GM21723 (cell line): ENCODE measurements at regions not wholly inside any gene's neighbourhood (a gene's known extent, or its start where the extent isn't known, plus 50 kb on each side); places are given as distances from the start of the nearest gene placed in this dataset.
"Not testable (repeated sequence)": the region's sequence is repeated elsewhere in the genome, so short reads cannot be mapped to it uniquely, and the experiment has no call there.

Experiments
- ATAC-seq: cut with Tn5 transposase; IDR thresholded peaks from one replicate; pipeline ENCODE4 v1.9.1; 2021; ENCODE audit warnings: mild to moderate bottlenecking, moderate library complexity; ENCODE audit not compliant: unreplicated experiment

DNA sequence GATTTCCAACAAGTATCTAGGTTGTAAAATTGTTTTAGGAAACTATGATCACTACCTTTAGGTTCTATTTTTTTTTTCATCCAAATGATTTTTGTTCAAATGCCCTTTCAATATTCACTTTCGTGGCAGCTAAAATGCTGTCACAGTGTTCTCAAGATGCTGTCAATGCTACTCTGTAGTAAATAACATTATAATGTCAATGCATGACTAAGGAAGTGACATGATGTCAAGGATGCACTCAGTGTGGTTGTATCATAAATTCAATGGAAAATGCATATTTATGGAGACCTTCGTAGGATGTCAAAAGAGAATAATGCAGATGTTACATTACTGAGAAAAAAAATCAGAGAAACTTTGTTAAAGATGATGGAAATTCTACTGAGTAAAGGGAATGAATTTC is 673.8 kb downstream of the ANKRD7 start:
- no peak for ATAC-seq

DNA sequence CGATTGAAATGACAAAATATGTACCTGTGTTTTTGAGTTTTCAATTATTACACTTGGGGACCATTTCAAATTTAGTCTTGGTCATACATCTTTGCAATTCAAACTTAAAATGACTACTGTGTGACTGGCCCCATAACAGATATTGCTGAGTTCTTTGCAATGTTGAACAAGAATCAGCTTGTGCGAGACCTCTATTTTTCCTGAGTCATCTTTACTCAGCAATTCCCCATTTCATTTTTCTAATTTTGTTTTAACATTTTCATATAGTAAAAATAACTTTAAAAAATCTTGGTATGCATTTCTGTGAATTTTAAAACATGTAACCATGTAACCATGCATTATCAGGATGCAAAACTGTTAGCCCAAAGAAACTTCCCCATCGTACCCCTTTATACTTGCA is 678.1 kb downstream of the ANKRD7 start:
- ATAC-seq: no peak

DNA sequence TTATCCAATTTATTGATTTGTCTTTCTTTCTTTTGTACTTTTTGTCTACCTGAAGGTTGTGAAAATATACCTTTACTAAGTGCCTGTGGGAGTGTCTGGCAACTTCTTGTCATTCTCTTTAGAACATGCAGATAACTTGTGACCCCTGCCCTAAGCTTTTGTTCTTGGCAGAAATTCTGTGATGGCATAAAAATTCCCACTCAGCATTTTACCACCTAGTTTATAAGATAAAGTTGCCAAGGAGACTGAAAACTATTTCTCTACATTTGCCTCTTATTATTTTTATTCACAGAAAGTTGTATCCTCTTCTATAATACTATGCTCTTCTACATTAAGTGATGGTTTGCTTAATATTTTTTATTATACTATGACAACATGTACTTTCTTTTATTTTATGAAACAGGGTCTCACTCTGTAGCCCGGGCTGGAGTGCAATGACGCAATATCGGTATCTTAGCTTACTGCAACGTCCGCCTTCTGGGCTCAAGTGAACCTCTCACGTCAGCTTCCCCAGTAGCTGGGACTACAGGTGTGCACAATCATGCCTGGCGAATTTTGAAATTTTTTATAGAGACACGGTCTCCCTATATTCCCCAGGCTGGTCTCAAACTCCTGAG is 683.5 kb downstream of the ANKRD7 start:
- ATAC-seq: no peak

DNA sequence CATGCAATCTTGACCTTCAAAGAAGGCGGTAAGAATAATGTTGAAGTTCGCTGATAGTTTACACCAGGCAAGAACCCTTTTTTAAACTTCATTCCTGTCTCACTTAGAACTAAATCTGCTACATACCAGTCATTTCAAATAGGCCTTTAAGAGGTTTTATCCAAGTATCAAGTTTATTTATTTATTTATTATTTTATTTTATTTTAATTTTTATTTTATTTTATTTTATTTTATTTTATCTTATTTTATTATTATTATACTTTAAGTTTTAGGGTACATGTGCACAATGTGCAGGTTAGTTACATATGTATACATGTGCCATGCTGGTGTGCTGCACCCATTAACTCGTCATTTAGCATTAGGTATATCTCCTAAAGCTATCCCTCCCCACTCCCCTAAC is 691.6 kb downstream of the ANKRD7 start:
- not testable (repeated sequence) for ATAC-seq

DNA sequence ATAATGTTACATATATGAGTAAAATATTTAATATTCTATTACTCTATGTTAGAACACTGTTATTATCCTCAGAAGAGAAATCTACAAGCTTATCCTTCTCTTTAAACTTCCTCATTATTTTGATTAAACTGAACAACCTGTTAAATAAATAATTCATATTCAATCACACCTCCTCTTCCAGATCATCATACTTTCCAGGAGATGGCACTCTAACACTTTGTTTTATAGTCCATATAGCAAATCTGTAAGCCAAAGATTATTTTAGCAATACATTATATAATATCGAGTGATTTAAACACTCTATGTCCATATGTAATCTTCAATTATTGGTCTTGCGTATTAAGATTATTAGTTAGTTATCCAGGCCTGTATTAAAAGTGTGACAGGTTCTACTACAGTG is 694.1 kb downstream of the ANKRD7 start:
- no peak for ATAC-seq

DNA sequence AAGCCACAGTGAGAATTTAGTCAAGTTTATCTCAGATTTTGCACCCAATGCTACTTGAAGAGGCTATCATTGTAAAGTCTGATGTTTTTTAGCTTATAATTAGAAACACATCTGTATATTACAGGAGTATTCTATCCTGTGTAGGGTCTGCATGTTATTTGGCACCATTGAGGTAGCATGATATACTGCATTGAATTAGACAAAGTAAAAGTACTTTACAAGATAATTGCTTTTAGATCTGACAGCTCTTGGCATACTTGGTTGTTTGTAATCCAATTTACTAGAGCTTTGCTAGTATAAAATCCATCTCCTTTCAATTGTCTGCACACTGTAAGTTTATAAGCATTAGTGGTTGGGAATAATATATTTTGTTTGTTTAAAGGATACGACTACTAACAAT is 714.3 kb downstream of the ANKRD7 start:
- no peak for ATAC-seq

DNA sequence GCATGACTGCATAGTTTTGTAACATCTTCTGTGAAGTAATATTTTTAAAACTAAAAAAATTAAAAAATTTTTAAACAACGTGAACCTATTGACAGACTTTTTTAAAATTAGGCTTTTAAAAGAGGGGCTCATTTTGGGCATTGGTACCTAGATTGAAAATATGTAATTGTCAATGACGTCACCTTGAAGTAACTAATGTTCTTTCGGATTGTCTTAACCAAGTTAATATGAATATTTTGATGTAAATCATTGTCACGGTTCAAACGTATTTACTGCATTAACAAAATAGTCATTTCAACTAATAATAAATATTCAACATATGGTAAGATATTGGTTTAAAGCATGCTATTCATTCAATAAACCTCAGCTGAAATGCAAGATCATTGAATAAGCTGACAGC is 719.8 kb downstream of the ANKRD7 start:
- no peak for ATAC-seq

DNA sequence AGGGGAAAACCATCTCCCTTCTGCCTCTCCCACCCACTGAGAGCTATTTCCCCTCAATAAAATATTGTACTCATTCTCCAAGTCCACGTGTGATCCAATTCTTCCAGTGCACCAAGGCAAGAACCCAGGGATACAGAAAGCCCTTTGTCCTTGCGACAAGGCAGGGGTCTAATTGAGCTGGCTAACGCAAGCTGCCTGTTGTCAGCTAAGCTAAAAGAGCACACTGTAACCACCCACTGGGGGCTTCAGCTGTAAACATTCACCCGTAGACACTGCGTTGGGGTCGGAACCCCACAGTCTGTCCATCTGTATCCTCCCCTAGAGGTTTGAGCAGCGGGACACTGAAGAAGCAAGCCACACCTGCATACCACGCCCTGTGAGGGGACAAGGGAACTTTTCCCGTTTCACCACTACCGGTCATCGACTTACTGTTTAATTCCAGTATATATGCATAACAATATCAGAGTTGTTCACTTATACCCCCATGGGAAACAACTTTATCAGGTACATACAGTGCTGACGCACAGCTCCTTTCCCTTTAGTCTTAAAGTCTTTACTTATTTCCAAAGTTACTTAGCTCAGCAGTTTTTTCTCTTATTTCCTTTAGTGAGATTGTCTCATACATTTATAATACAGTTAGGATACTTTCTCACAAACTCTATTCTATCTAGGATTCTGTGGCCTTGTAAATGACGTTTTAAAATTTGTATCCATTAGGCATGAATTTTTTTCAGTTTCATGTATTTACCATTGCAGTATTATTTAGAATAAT is 721.6 kb downstream of the ANKRD7 start:
- no peak for ATAC-seq

DNA sequence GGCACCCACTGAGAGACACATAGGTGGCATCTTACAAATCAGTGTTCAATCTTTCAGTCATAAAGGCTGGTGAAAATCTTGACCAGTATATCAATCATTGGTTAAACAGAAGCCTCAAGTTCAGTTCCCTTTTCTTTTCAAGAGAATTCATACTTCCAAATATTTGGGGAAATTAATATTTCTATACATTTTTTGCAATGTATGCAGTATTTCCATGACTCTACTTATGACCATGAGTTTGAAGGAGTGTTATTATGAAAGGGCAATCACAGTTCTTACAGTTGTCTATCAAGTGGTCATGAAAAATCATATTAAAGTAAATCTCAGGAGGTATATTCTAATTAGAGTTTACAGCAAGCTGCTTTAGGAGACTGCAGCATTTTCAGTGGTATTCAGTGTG is 724.0 kb downstream of the ANKRD7 start:
- no peak for ATAC-seq

DNA sequence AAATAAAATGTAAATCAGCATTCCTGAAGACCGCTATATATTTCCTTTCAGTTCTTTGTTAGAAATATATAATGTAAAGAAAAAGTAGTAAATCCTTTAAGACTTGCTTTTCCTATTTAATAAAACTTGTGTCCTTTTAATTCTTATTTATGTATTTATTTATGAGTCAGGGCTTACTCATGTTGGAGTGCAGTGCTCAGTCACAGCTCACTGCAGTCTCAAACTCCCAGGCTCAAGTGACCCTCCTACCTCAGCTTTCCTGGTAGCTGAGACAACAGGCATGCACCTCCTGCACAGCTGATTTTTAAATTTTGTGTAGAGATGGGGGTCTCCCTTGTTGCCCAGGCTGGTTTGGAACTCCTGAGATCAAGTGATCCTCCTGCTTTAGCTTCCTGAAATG is 724.5 kb downstream of the ANKRD7 start:
- ATAC-seq: no peak

DNA sequence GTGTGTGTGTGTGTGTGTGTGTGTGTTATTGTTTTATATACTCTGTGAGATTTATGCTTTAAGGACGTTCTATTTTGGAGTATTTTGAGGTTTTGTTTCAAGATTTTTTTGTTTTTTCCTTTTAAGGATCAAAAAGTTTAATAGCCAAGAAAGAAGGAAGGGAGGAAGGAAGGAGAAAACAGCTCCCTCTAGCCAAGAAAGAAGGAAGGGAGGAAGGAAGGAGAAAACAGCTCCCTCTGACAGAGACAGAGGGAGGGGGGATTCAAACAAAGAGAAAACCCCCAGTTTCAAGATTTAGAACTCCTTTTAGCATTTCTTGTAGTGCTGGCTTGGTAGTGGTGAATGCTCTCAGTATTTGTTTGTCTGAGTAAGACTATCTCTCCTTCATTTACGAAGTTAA is 731.8 kb downstream of the ANKRD7 start:
- not testable (repeated sequence) for ATAC-seq

DNA sequence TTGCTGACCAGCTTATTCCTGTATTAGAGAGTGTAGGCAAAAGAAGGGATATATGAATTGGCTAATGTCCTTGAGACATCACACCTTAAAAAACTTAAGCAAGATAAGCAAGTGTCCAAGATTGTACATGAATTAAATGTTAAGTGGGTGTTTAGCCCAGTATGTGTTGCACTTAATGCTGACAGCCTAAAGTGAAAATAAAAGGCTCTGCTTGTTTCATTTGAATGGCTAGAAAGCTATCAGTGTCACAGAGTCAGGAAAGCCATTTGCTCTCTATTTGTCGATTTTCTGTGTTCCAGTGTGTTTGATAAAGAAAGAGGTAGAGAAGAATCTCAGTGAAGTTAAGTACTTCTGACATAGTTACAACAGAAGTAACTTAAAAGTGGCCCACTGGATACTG is 744.9 kb downstream of the ANKRD7 start:
- ATAC-seq: no peak

DNA sequence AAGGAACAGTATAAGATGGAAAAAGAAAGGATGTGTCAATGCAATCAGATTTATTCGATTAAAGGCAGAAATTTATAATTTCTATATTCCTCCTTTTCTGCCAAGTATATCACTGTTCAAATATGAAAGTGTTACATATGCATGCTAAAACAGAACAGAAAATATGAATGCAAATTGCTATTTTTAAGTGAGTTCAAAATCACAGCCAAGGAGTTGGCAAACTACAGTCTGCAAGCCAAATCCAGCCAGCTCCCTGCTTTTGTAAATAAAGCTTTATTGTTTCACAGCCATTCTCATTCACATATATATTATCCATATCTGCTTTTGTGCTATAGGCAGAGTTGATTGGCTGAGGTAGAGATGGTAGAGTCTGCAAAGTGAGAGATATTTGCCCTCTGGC is 747.2 kb downstream of the ANKRD7 start:
- ATAC-seq: no peak

DNA sequence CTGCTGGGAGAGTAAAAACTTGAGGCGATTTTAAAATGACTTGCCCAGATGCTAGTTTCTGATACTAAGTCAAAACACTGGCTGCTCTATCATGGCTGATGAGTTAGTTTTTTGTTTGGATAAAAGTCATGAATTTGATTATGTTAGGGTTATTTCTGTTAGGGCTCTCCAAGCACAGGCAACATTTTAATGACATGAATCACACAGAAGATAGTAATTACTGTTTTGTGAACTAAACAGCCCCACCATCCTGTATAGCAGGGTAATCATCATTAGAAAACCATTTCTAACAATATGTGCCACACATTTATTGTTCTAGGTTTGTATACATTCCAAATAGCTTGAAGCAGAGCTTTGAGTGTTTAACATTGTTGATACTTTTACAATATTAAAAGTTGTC is 750.3 kb downstream of the ANKRD7 start:
- no peak for ATAC-seq

DNA sequence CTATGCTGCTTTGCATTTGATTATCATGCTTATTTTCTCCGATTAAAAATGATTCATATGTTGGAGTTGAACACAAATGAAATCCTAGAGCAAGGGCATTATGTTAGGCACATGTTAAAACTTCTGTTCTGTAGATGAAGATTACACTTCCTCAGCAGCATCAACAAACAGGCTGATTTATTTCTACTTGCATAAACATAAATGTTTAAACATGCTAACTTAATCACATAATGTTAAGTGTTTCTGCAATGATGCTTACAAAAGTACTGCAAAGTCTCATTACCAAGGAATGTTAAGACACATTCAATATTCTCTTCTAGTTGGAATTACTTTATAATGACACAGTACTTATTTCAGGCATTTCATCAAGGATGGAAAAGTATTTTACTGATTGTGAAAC is 770.8 kb downstream of the ANKRD7 start:
- ATAC-seq: no peak

DNA sequence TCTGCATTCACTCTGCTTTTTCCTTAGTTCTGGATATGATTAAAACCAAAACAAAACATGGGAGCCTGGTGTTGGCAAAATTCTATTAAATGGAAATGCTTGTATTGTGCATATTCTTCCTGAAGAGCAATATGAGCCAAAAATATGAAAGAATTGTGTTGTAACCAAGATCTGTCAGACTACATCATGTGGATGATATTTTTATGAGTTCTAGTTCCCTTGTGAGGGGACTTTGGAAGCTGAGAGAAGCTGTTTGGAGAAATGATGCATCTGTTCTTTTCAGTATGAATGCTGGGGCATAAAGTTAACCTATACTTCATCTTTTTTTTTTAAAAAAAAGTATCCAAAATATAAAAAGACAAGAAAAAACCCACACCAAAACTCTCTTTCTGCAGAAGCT is 782.7 kb downstream of the ANKRD7 start:
- ATAC-seq: no peak

DNA sequence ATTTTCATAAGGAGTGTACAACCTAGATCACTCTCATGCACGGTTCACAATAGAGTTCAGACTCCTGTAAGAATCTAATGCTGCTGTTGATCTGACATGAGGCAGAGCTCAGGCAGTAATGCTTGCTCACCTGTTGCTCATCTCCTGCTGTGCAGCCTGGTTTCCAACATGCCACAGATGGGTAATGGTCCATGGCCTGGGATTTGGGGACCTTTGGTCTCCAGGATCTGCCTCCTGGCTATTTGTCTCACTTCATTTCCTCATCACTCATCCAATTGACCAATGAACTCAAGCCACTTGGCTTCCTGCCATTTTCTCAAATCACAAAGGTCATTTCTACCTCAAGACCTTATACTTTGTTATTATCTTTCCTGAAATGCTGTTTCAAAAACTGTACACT is 786.1 kb downstream of the ANKRD7 start:
- ATAC-seq: no peak

DNA sequence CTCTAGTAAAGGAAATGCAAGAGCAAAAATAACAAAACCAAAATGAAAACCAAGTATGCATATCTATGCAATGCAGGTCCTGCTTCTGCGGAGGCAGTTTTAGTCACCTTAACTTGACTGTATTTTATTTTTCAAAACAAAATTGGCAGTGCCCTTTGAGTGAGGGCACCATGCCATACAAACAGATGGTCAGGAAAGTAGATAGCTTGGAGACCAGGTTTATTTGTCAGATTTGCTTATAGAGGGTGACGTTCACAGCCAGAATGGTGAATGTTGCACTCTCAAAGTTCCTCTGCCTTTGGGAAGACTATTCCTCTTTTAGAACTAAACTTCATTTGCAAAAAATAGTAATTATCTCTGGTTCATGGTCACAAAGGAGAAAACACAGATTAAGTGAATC is 801.9 kb downstream of the ANKRD7 start:
- no peak for ATAC-seq

DNA sequence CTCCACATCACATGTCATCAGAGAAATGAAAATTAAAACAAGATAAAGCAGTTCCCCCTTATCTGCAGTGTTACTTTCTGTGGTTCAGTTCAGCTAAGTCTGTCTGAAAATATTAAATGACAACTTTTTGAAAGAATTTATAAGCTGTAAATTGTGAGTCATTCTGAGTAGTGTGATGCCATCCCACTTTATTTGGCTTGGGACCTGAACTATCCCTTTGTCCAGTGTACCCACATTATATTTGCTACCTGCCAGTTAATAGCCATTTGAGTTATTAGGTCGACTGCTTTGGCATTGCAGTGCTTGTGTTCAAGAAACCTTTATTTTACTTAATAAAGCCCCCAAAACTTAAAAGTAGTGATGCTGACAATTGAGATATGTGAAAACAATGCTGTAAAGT is 804.2 kb downstream of the ANKRD7 start:
- ATAC-seq: no peak

DNA sequence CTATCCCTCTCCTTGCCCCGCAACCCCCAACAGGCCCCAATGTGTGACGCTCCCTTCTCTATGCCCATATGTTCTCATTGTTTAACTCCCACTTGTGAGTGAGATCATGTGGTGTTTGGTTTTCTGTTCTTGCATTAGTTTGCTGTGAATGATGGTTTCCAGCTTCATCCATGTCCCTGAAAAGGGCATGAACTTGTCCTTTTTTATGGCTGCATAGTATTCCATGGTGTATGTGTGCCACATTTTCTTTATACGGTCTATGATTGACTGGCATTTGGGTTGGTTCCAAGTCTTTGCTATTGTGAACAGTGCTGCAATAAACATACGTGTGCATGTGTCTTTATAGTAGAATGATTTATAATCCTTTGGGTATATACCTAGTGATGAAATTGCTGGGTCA is 807.6 kb downstream of the ANKRD7 start:
- ATAC-seq: not testable (repeated sequence)

DNA sequence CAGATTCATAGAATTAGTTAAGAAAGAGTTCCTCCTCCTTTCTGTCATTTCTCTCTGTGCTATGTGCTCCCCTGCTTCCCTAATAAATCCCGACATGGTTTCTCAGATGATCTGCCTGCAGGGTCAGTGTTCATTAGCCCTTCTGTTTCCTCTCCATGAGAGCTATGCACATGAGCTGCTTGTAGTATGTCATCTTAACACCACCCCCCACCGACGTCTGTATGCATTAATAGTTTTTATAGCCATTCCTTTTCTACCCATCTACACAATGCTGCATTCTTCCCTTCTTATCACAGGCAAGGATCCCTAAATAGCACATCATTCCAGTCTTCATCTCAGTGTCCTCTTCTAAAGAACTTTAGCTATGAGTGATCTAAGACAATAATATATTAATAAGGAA is 809.1 kb downstream of the ANKRD7 start:
- no peak for ATAC-seq

DNA sequence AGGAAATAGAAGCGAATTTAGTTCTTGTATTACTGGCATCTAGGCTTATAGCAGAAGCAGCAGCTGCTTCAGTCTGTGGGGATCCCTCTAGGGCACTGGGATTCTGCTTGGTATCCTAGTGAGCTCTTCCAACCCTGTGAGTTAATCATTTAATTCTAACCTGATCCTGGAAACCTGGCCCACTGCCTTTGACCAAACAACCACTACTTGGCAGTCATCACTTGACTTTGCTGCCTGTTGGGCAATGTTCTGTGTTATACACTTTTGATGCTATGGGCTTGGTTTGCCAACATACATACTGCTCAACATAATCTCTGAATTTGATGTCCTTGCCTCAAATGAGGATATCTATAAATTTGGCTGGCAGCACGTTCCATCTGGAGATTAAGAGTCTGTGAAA is 813.4 kb downstream of the ANKRD7 start:
- ATAC-seq: no peak

DNA sequence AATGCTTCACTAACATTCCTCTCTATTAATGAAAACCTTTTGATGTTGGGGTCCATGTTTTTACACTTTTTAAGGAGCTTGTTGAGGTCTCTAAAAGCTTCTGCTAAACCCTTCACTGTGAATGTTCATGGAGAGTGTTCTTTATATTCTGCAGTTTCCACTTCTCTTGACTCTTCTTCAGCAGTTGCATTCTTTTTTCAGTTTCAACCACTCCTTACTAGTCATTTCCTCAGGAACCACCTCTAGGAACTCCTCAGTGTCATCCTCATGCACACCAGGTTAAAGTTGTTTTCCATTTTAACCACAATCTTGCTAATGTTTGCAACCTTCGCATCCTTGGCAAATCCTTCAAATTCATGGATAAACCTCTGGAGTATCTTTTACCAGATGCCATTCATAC is 821.6 kb downstream of the ANKRD7 start:
- ATAC-seq: no peak
